GM19467 (cell line): ENCODE measurements at regions not wholly inside any gene's neighbourhood (a gene's known extent, or its start where the extent isn't known, plus 50 kb on each side); places are given as distances from the start of the nearest gene placed in this dataset.
"Not testable (repeated sequence)": the region's sequence is repeated elsewhere in the genome, so short reads cannot be mapped to it uniquely, and the experiment has no call there.

Experiments used
- ATAC-seq: cut with Tn5 transposase; IDR thresholded peaks from one replicate; pipeline ENCODE4 v1.9.1; 2021; ENCODE audit warnings: mild to moderate bottlenecking, moderate library complexity; ENCODE audit not compliant: unreplicated experiment

DNA sequence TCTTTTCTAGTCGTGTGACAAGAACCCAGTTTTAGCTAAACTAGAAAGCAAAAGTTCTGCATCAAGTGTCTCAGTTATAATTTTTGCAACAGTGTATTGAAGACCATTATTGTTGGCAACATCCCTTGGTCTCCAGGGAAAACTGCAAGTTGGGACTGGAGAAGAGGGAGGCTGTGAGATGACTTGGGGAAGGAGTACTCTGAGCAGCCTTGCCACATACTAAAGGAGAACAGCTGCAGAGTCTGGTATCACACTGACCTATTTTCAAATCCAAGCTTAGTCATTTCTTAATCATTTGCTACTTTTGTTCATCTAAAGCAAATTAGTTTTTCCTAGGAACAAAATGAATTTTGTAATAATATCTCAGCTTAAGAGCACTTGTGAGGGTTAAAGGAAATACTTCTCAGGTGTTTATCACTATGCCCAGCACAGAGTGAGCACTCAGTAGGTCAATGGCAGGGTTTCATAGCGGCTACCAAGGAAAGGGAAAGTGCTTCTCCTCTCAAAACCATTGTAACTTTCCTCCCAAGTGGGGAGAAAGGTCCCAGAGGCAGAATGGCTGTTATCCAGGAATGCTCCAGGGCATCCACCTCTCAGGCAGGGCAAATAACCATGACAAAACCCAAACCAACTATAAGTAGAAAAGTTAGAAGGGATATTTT, 247.1 kb downstream of the C11orf87 start:
- no peak for ATAC-seq

DNA sequence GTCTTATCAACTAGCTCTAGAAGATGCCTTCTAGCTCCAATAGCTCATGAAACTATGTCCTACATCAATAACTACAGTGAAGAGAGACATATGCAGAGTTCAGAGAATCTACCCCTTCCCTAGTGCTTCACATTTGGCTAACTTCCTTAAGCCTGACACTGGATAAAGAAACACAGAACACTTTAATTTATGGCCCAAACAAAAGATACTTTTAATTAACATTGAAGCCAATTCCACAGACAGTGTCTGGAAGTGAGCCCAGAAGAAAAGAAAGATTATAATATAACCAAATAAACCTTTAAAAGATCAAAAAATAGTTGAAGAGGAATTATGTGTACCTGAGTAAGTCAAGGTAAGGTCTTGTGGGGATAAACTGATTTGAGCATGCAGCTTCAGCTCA, 255.2 kb downstream of the C11orf87 start:
- ATAC-seq = no peak

- no peak for ATAC-seq
These were observed 255.9 kb downstream of the C11orf87 start for GRCh38 chr11:109677876-109678275.

GRCh38 chr11:109680127-109680526, 258.1 kb downstream of the C11orf87 start:
- no peak for ATAC-seq

- not testable (repeated sequence) for ATAC-seq
These were observed 260.8 kb downstream of the C11orf87 start for GRCh38 chr11:109682788-109683187.

GRCh38 chr11:109695696-109696095, 273.7 kb downstream of the C11orf87 start:
- ATAC-seq = no peak

DNA sequence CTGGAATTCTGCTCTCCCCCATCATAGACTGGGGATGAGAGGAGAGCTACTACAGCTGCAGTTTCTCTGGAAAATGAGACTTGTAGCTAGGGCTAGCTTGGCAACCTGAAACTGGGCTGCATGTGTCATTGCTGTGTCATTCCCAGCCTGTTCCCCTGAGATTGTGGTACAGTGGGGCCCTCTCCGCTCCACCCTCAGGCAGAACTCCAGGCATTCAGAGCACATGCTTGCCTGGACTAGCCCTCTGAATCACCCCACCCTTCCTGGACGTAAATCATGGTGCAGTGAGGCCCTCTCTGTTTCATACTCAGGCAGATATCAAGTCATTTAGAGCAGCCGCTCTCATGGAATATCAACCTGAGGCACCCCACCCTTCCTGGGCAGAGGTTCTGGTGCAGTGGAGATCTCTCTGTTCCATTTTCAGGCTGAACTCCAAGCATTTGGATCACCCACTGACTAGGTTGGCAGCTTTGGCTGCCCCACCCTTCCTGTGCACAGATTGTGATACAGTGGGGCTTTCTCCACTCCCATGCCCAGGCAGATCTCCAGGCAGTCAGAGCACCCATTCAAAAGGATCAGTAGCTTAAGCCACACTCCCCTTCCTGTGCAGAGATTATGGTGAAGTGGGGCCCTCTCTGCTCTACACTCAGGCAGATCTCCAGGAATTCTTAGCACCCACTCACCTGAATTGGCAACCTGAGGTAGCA, 274.4 kb downstream of the C11orf87 start:
- ATAC-seq = no peak

GRCh38 chr11:109697140-109697843, 275.3 kb downstream of the C11orf87 start:
- ATAC-seq = peak; percentile 97

GRCh38 chr11:109698237-109698636, 276.2 kb downstream of the C11orf87 start:
- ATAC-seq = no peak

GRCh38 chr11:109704432-109704831, 282.4 kb downstream of the C11orf87 start:
- no peak for ATAC-seq

DNA sequence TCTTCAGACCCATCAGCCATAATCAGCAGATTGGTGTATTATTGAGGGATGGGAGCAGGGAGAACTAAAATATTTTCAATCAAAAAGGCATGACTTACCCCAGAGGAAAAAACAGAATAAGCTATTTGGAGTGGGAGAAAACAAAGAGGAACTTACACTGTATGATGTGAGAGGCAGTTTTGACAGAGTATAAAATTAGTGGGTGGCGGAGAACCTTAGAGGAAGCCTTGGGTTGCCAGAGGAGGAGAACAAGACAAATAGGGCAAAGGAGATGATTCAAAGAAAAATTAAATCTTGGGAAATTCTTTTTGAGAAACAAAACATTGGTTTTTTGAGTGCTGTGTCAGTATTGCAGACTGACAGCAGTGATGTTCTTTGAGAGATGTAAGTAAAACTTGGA, 285.0 kb downstream of the C11orf87 start:
- no peak for ATAC-seq

DNA sequence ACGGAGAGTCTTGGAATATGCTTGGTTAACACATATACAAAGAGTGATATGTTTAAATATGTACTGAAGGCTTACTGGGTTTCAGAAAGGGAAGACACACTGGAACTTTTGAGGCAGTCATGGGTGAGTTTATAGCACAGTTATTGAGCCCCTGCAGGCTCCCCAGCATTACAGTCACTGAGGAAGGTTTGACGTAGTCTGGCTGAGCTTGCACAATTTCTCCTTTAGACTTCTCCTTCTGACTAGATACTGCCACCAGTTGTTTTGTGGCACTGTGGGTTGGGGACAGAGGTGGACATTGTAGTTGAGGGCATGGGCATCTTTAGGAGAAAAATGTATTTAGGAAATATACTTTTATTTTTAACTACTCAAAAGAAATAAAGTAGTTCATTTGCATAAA, 285.4 kb downstream of the C11orf87 start:
- no peak for ATAC-seq

GRCh38 chr11:109708184-109708583, 286.2 kb downstream of the C11orf87 start:
- ATAC-seq = no peak

- ATAC-seq = not testable (repeated sequence)
These were observed 292.5 kb downstream of the C11orf87 start for GRCh38 chr11:109714444-109714843.

DNA sequence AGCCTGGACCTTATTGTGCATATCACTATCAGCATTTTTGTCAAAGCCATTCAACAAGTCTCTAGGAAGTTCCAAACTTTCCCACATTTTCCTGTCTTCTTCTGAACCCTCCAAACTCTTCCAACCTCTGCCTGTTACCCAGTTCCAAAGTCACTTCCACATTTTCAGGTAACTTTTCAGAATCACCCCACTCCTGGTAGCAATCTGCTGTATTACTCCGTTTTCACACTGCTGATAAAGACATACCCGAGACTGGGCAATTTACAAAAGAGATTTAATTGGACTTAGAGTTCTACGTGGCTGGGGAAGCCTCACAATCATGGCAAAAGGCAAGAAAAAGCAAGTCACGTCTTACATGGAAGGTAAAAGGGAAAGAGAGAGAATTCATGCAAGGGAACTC, 293.4 kb downstream of the C11orf87 start:
- ATAC-seq = not testable (repeated sequence)

DNA sequence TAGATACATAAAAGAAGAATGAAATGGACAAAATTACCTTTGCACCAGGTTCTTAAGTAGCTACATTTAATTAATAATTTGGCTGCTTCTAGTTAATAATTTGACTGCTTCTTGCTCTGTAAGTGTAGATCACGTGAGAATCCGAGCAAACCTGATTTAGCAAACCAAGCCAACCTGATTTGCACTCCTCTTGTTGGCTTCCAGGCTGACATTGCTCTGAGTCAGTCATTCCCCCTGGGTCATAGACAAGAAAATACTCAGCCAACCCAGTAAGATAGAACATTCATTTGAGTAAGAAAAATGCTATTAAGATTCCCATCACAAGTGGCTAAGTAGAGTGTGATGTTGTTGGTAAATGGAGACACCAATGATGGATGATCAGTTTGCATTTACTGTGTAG, 304.1 kb downstream of the C11orf87 start:
- no peak for ATAC-seq

- ATAC-seq = no peak
These were observed 306.1 kb downstream of the C11orf87 start for GRCh38 chr11:109728056-109728455.

DNA sequence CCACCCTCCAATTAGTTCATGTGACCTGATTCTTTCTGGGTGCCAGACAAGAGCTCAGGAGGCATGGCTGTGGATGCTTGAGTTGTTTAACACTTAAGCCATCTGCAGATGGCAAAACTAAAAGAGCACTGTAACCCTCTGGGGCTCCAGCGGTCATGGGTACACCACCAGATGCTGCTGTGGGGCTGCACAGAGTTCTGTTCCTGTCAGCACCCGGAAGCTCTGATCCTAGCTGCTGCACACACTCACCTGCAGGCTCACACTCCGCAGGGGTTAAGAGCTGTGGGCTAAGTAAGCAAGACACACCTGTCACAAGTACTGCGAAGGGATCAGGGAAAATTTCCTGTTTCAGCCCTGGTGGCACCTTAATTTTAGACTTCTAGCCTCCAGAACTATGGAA, 307.8 kb downstream of the C11orf87 start:
- ATAC-seq = no peak

DNA sequence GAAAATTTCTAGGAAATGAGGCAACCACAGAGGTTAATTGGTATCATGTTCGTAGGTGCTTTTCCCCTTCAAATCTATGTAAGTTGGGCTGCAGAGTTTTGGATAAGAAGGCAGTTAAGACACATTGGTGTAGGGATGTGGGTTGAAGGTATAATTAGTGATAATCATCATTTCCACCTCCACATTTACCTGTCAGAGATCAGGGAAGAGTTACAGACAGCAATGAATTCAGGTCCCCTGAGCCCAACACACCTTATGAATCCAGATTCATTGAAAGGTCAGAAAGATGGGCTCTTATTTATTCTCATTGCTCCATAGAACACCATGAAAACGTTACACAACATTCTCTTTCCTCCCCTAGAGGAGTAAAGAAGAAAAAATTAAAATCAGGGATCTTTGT, 308.7 kb downstream of the C11orf87 start:
- ATAC-seq = no peak

DNA sequence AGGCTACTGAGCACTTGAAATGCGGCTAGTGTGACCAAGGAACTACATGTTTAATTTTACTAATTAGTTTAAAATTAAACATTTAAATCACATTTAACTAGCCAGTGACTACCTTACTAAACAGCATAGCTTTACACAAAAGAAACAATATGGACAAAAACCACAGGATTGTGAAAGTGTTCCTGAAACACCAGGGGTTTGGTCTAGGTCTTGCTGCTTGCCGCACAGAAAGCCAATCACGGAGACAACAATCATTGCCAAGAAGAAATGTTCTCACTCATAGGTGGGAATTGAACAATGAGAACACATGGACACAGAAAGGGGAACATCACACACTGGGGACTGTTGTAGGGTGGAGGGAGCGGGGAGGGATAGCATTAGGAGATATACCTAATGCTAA, 309.5 kb downstream of the C11orf87 start:
- ATAC-seq = no peak

DNA sequence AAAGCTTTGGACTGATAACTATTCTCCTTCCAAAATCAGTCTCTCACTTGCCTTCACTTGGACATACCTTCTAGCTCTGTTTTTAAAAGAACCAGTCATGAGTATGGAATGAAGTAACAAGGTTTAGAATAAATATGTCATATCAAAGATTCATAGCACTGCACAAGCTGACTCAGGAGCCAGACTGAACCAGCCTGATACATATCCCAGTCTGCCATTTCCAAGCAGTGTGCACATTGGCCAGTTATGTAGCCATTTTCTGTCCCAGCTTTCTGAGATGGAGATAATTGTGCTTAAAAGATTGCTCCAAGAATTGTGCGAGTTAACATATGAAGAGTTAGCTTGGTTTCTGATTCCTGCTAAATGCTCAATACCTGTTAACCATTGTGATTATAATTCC, 311.3 kb downstream of the C11orf87 start:
- ATAC-seq = no peak

DNA sequence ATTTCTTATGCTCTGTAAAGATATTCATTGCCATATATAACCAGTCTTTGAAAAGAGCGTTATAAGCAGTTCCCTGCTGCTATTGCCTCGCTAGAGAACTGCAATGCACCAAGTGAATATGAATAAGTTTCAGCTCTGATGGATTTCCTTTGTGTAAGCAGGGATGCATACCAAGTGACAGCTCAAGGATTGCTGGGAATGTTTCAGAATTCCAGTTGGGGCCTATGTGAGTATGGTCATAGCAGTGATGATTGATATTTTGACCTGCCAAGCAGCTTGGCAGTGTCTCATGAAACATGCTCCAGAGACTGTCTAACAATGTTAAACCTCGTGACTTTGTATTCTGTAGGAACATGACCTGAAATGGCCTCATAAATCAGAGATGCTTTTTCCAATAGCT, 312.6 kb downstream of the C11orf87 start:
- ATAC-seq = no peak
